H1 (cell line): ENCODE measurements at regions not wholly inside any gene's neighbourhood (a gene's known extent, or its start where the extent isn't known, plus 50 kb on each side); places are given as distances from the start of the nearest gene placed in this dataset.

ENCODE experiments used
- CTCF ChIA-PET: fragments of 300-600 bp; sonication (Branson Sonifier 250); formaldehyde crosslinking; loops from one replicate; lab custom pipeline; 2021; ENCODE audit not compliant: partially characterized antibody; lab: Charles Lee
- POLR2A ChIA-PET: fragments of 300-600 bp; sonication (Branson Sonifier 250); formaldehyde crosslinking; loops from one replicate; lab custom pipeline; 2021; ENCODE audit warnings: inconsistent platforms; ENCODE audit not compliant: partially characterized antibody; lab: Charles Lee
- DNase-seq, 2 experiments: peaks; one replicate each; pipeline versions ENCODE4 v3.0.0 to v3.0.0-alpha.2; 2010 to 2022; ENCODE audit warnings: low spot score in 2 of 2, low read depth in 1 of 2, mixed read lengths in 1 of 2
- FAIRE-seq: peaks from 2 replicates; lab custom pipeline; 2011; peaks lifted over from hg19 to GRCh38; lab: Jason Lieb, UNC
- H2AFZ ChIP-seq: 2 replicates; pipeline ENCODE4 v1.8.1; 2012; ENCODE audit warnings: low read length, inconsistent platforms
- H2AK5ac ChIP-seq: 2 replicates; pipeline ENCODE4 v1.6.1; 2013; ENCODE audit warnings: low read depth, low read length
- H2BK120ac ChIP-seq: replicated peaks from 2 replicates; pipeline ENCODE3; 2013; ENCODE audit warnings: low read depth, low read length, inconsistent platforms
- H2BK12ac ChIP-seq: 2 replicates; pipeline ENCODE4 v1.6.1; 2013; ENCODE audit warnings: low read depth, low read length
- H2BK15ac ChIP-seq: 2 replicates; pipeline ENCODE4 v1.6.1; 2013; ENCODE audit warnings: low read length
- H2BK20ac ChIP-seq: 2 replicates; pipeline ENCODE4 v1.6.1; 2013; ENCODE audit warnings: low read length
- H2BK5ac ChIP-seq: 2 replicates; pipeline ENCODE4 v1.6.1; 2013; ENCODE audit warnings: low read depth, low read length
- H3K14ac ChIP-seq: 2 replicates; pipeline ENCODE4 v1.6.1; 2013; ENCODE audit warnings: inconsistent platforms; ENCODE audit not compliant: insufficient read length
- H3K18ac ChIP-seq: 2 replicates; pipeline ENCODE4 v1.6.1; 2013; ENCODE audit warnings: low read length; ENCODE audit errors: extremely low read depth
- H3K23ac ChIP-seq: 2 replicates; pipeline ENCODE4 v1.6.1; 2013; ENCODE audit warnings: inconsistent platforms; ENCODE audit not compliant: insufficient read length
- H3K23me2 ChIP-seq: 2 replicates; pipeline ENCODE4 v1.6.1; 2013; ENCODE audit warnings: low read depth, low read length
- H3K27ac ChIP-seq: 2 replicates; pipeline ENCODE4 v1.6.1; 2011; ENCODE audit warnings: low read depth, low read length, inconsistent platforms
- H3K27me3 ChIP-seq, 4 experiments: replicated peaks in 1 of 4; 1 replicate in 1 of 4; 2 replicates in 3 of 4; pipeline versions ENCODE4 v1.6.1 to v1.8.1; 2011 to 2013; ENCODE audit warnings: low read length in 3 of 4, mild to moderate bottlenecking in 3 of 4, inconsistent platforms in 2 of 4, mixed read lengths in 2 of 4, moderate library complexity in 1 of 4; ENCODE audit not compliant: control insufficient read depth in 3 of 4, insufficient read depth in 3 of 4; ENCODE audit errors: extremely low read depth in 1 of 4
- H3K36me3 ChIP-seq, 4 experiments: 2 replicates each; pipeline versions ENCODE4 v1.6.1 to v1.8.1; 2011 to 2013; ENCODE audit warnings: mild to moderate bottlenecking in 4 of 4, low read length in 3 of 4, moderate library complexity in 2 of 4, control low read depth in 1 of 4, inconsistent platforms in 1 of 4; ENCODE audit not compliant: insufficient read depth in 4 of 4, control insufficient read depth in 2 of 4
- H3K4ac ChIP-seq: replicated peaks from 2 replicates; pipeline ENCODE3; 2013; ENCODE audit warnings: low read length, low read depth, mixed read lengths, inconsistent platforms; ENCODE audit not compliant: insufficient read length
- H3K4me1 ChIP-seq, 4 experiments: replicated peaks in 1 of 4; 1 replicate in 1 of 4; 2 replicates in 3 of 4; pipeline versions ENCODE4 v1.6.1 to v1.8.1; 2011 to 2013; ENCODE audit warnings: low read length in 3 of 4, inconsistent platforms in 2 of 4, mixed read lengths in 1 of 4; ENCODE audit not compliant: insufficient read depth in 4 of 4, control insufficient read depth in 3 of 4
- H3K4me2 ChIP-seq, 2 experiments: 2 replicates each; pipeline versions ENCODE4 v1.6.1 to v1.8.1; 2011 to 2013; ENCODE audit warnings: low read depth in 2 of 2, low read length in 2 of 2, control low read depth in 1 of 2, inconsistent platforms in 1 of 2, mild to moderate bottlenecking in 1 of 2; ENCODE audit not compliant: insufficient read depth in 1 of 2
- H3K4me3 ChIP-seq, 4 experiments: fragments of 200-600, 300-600 bp in 1 of 4; sonication (generic), shearing (Covaris generic), sonication (Bioruptor Twin) in 1 of 4; 2 replicates each; pipeline versions ENCODE4 v1.5.1 to v1.8.1; 2011 to 2016; ENCODE audit warnings: low read length in 4 of 4, low read depth in 3 of 4, control low read depth in 2 of 4, inconsistent platforms in 2 of 4, mild to moderate bottlenecking in 2 of 4, mixed read lengths in 1 of 4, moderate library complexity in 1 of 4; ENCODE audit not compliant: insufficient read depth in 2 of 4; ENCODE audit errors: extremely low read depth in 1 of 4
- H3K56ac ChIP-seq: replicated peaks from 2 replicates; pipeline ENCODE3; 2013; ENCODE audit warnings: low read depth, mild to moderate bottlenecking, mixed read lengths, low read length, inconsistent platforms; ENCODE audit not compliant: insufficient read length
- H3K79me1 ChIP-seq: 2 replicates; pipeline ENCODE4 v1.6.1; 2013; ENCODE audit warnings: low read depth, low read length, control low read depth
- H3K79me2 ChIP-seq, 2 experiments: 2 replicates each; pipeline versions ENCODE4 v1.6.1 to v1.8.1; 2012 to 2013; ENCODE audit warnings: low read length in 2 of 2, mild to moderate bottlenecking in 2 of 2, inconsistent platforms in 1 of 2; ENCODE audit not compliant: insufficient read depth in 2 of 2, control insufficient read depth in 1 of 2
- H3K9ac ChIP-seq, 4 experiments: replicated peaks in 1 of 4; 1 replicate in 1 of 4; 2 replicates in 3 of 4; pipeline versions ENCODE4 v1.6.1 to v1.8.1; 2011 to 2013; ENCODE audit warnings: low read depth in 3 of 4, low read length in 3 of 4, control low read depth in 2 of 4, mild to moderate bottlenecking in 2 of 4, moderate library complexity in 2 of 4, inconsistent platforms in 1 of 4; ENCODE audit errors: extremely low read depth in 1 of 4
- H3K9me3 ChIP-seq, 2 experiments: 2 replicates each; pipeline versions ENCODE4 v1.6.1 to v1.8.1; 2012 to 2013; ENCODE audit warnings: mild to moderate bottlenecking in 2 of 2, moderate library complexity in 2 of 2, control low read depth in 1 of 2, inconsistent platforms in 1 of 2, low read depth in 1 of 2, low read length in 1 of 2, mixed read lengths in 1 of 2; ENCODE audit not compliant: insufficient read depth in 2 of 2
- H4K20me1 ChIP-seq, 2 experiments: replicated peaks in 1 of 2; 2 replicates each; pipeline versions ENCODE3 to v1.8.1; 2011 to 2013; ENCODE audit warnings: inconsistent platforms in 2 of 2, low read length in 2 of 2, mild to moderate bottlenecking in 1 of 2; ENCODE audit not compliant: insufficient read depth in 2 of 2, control insufficient read depth in 1 of 2
- H4K5ac ChIP-seq: 2 replicates; pipeline ENCODE4 v1.6.1; 2013; ENCODE audit warnings: low read length, low read depth, mixed read lengths, inconsistent platforms; ENCODE audit not compliant: insufficient read length
- H4K8ac ChIP-seq: 2 replicates; pipeline ENCODE4 v1.8.0; 2013; ENCODE audit warnings: mild to moderate bottlenecking, moderate library complexity, low read length, inconsistent platforms; ENCODE audit not compliant: insufficient read depth; ENCODE audit errors: extremely low read depth
- H4K91ac ChIP-seq: replicated peaks from 2 replicates; pipeline ENCODE3; 2013; ENCODE audit warnings: low read length, mixed read lengths, inconsistent platforms; ENCODE audit not compliant: insufficient read length
- BRCA1 ChIP-seq: IDR thresholded peaks from 2 replicates; pipeline ENCODE4 v1.6.1; 2012; ENCODE audit warnings: low read depth, low read length, improper control_type of control experiment
- SRF ChIP-seq: IDR thresholded peaks from 2 replicates; pipeline ENCODE4 v1.6.1; 2011; ENCODE audit warnings: mild to moderate bottlenecking, low read depth, low read length, moderate library complexity

- H3K4me3 ChIP-seq: no peak overlapping the region
- H3K18ac ChIP-seq: no peak overlapping the region
- no peak overlapping the region for H3K9ac ChIP-seq
- no peak overlapping the region for H2BK120ac ChIP-seq
- no peak overlapping the region; the same call in 1 of the 2 replicates for H2BK5ac ChIP-seq
- POLR2A ChIA-PET: no interaction called here
- no peaks in the 10 kb centered on the region for H3K9me3 ChIP-seq
- no peak for DNase-seq
- no peak for FAIRE-seq
- peaks cover 0 to 9% (median 6%) of the 10 kb centered on the region in 4 experiments; a peak in 4 of 7 replicates for H3K4me1 ChIP-seq
- no peak overlapping the region for H3K4ac ChIP-seq
- CTCF ChIA-PET: interaction anchor here (1.6 kb wide), 1 partner anchor 10 kb away, joined by 3 read pairs; no protein-coding TSS in a partner anchor
- H3K4me2 ChIP-seq: no peak overlapping the region; a peak in 1 of 4 replicates
- no peak overlapping the region for H2AK5ac ChIP-seq
- H3K27me3 ChIP-seq: no peaks in the 10 kb centered on the region
- H2BK20ac ChIP-seq: no peak overlapping the region; the same call in 1 of the 2 replicates
- no peak overlapping the region for H3K14ac ChIP-seq
- no peak overlapping the region for H2BK12ac ChIP-seq
- TF ChIP-seq SRF (no peak), BRCA1 (no peak)
- TF ChIP-seq, all 59 proteins: peak for 0
- no peak overlapping the region for H2BK15ac ChIP-seq
- H3K56ac ChIP-seq: no peak overlapping the region
- no peak overlapping the region for H4K8ac ChIP-seq
- no peaks in the 10 kb centered on the region for H3K79me1 ChIP-seq
- H3K23me2 ChIP-seq: no peaks in the 10 kb centered on the region
- no peak overlapping the region for H2AFZ ChIP-seq
- no peak overlapping the region for H3K23ac ChIP-seq
- no peaks in the 10 kb centered on the region for H3K79me2 ChIP-seq
- H4K20me1 ChIP-seq: no peaks in the 10 kb centered on the region
- H4K5ac ChIP-seq: no peak overlapping the region
- H3K27ac ChIP-seq: no peak overlapping the region
- H3K36me3 ChIP-seq: no peaks in the 10 kb centered on the region
- no peak overlapping the region for H4K91ac ChIP-seq
Observed at GRCh38 chr3:70832834-70833205, 520.4 kb upstream of the MDFIC2 start.
